ENCODE measurements at regions not wholly inside any gene's neighbourhood (a gene's known extent, or its start where the extent isn't known, plus 50 kb on each side); places are given as distances from the start of the nearest gene placed in this dataset.

DNA sequence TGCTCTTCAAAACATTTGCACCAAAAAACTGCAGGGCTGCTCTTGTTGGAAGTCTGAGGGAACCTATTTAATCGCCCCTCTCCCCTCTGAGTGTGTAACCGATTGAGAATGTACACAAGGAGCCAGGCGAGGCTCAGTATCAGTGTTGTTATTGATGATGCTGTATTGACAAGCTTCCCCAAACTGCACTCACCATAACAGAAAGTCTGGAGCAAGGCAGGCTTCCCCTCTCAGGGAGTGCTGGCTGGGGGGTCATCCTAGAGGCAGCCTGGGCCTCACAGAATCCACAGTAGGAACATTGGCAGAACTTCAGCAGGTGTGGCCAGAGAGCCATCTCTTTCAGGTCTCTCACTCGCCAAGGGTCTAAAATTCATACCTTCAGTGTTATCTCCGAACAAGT, 58.1 kb upstream of the TUNAR start:
- no peak for DNase-seq (ENCODE audit: low read depth)
- TF ChIP-seq, protein P1, sequence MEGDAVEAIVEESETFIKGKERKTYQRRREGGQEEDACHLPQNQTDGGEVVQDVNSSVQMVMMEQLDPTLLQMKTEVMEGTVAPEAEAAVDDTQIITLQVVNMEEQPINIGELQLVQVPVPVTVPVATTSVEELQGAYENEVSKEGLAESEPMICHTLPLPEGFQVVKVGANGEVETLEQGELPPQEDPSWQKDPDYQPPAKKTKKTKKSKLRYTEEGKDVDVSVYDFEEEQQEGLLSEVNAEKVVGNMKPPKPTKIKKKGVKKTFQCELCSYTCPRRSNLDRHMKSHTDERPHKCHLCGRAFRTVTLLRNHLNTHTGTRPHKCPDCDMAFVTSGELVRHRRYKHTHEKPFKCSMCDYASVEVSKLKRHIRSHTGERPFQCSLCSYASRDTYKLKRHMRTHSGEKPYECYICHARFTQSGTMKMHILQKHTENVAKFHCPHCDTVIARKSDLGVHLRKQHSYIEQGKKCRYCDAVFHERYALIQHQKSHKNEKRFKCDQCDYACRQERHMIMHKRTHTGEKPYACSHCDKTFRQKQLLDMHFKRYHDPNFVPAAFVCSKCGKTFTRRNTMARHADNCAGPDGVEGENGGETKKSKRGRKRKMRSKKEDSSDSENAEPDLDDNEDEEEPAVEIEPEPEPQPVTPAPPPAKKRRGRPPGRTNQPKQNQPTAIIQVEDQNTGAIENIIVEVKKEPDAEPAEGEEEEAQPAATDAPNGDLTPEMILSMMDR (conservative IDR thresholded peaks at IDR 0.05; ENCODE audit: low read depth, low read length) = no peak
- no peak overlapping the region for H3K4me3 ChIP-seq (ENCODE audit: low read depth, low read length)

DNA sequence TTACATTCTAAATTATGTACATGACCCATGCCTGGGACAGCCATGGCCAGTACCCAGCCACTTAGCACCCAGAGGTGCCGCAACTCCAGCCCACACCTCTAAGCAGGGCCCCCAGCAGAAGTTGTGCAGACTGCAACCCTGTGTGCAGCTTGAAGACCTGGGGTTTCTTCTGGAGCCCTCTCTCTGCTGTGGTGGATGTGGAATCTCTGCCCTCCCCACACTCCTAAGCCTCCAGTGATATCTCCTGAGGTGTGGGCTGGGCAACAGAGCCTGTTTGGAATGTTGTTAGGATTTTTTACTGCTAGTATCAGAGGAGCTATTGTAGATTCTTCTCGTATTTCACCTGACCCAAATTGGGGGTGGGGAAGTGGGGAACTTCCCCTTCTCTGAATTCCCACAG, 59.4 kb upstream of the TUNAR start:
- TF ChIP-seq, protein P1 (conservative IDR thresholded peaks at IDR 0.05; ENCODE audit: low read depth, low read length) = no peak
- no peak for DNase-seq (ENCODE audit: low read depth)
- no peak overlapping the region for H3K4me3 ChIP-seq (ENCODE audit: low read depth, low read length)

DNA sequence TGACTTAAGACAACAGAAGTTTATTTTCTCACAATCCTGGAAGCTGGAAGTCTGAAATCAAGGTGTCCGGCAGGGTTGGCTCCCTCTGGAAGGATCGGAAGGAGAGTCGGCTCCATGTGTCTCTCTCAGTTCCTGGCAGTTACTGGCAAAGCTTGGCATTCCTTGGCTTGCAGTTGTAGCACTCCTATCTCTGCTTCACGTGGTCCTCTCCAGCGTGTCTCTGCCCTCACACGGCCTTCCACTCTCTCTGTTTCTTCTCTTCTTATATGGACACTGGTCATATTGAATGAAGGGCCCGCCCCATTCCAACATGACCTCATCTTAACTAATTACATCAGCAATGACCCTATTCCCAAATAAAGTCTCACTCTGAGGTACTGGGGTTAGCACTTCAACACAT, 60.1 kb upstream of the TUNAR start:
- no peak overlapping the region for H3K4me3 ChIP-seq (ENCODE audit: low read depth, low read length)
- DNase-seq (ENCODE audit: low read depth) = no peak
- TF ChIP-seq, protein P1 (conservative IDR thresholded peaks at IDR 0.05; ENCODE audit: low read depth, low read length) = no peak

DNA sequence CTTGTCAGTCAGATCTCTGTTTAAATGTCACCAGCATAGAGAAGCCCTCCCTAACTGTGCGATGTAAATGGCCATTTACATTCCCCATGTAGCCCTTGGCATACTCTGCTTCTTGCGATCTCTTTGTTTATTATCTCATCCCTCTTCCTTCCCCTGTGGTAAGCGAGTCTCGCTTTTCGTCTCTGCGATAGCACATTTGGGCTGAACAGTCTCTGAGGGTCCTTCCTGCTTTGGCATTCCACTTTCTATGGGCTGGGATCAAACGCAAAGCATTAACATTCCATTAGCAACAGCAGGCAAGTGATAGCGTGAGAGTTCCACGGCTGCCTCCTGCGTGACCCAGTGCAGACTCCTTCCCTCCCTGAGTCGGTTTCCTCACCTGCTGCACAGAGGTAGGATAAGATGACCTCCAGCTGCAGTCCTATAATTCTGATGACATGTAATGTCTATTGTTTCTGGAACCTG, 61.4 kb upstream of the TUNAR start:
- no peak for DNase-seq (ENCODE audit: low read depth)
- no peak overlapping the region for H3K4me3 ChIP-seq (ENCODE audit: low read depth, low read length)
- TF ChIP-seq, protein P1 (conservative IDR thresholded peaks at IDR 0.05; ENCODE audit: low read depth, low read length) = no peak

DNA sequence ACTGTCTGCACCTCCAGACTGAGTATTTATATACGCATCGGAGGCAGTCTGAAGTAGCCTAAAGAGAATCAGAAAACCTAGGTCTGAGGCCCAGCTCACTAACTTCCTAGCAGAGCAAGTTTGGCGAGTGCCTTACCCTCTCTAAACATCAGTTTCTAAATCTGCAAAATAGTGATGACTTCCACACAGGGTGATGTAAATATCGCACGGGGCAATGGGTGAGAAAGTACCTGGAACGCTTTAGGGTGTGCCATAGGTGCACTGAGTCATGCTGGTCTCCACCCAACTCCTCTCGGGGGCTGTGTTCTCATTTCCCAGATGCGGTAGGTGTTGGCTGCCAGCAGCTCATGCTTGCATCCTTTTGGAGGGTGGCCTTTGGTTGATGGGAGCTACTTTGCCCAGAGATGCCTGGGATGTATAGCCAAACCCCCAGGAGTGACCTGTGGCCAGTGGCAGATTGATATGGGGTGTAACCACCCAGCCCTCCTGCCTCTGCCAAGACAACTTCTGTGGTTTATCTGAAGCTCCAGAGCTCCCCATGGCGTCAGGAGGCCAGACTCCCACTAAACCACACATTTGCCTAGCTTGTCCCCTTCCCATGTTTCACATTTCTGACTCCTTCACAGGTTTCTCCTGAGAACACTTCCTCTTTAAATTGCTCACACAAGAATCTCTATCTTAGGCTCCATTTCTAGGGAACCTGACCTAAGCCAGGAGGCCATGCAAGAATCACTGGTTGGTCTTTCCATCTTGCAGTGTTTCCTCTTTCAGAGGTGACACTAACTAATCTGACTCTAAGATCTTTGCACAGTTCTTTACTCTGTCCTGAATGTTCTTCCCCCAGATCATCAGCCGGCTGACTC, 62.0 kb upstream of the TUNAR start:
- no peak overlapping the region for H3K4me3 ChIP-seq (ENCODE audit: low read depth, low read length)
- TF ChIP-seq, protein P1 (conservative IDR thresholded peaks at IDR 0.05; ENCODE audit: low read depth, low read length) = no peak

DNA sequence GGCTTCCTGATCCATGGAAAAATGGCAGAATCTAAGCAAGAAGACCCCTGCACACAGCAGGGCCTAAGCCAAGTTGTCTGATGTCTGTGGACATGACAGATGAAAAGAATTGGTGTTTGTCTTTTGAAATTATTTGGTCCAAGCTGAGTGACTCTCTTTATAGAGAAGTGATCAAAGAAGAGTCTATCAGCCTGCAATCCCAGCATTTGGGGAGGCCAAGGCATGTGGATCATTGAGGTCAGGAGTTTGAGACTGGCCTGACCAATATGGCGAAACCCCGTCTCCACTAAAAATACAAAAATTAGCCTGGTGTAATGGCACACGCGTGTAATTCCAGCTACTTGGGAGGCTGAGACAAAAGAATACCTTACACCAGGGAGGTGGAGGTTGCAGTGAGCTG, 64.8 kb upstream of the TUNAR start:
- no peak for DNase-seq (ENCODE audit: low read depth)
- H3K4me3 ChIP-seq (ENCODE audit: low read depth, low read length) = no peak overlapping the region
- TF ChIP-seq, protein P1 (conservative IDR thresholded peaks at IDR 0.05; ENCODE audit: low read depth, low read length) = no peak

More for the DNA sequence above, 62.0 kb upstream of the TUNAR start:
- no peak for DNase-seq (ENCODE audit: low read depth)

DNA sequence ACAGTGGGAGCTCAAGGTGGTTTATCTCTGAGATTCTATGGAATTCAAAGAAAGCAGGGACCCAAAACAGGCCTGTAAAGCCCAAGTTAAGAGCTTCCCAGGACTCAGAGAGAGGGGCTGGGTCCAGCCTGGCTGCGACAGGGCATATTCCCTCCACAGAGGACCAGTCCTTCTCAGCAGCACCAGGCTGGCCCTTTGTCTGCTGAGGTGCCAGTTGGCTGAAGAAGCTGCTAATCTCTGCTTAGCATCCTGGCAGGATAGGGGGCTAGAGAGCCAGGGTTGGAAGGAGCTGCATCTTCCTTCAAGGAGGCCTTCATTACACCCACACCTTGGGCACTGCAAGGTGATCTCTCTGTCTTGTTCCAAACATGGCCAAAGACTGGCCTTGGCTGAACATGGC, 68.3 kb upstream of the TUNAR start:
- TF ChIP-seq, protein P1 (conservative IDR thresholded peaks at IDR 0.05; ENCODE audit: low read depth, low read length) = no peak
- no peak overlapping the region for H3K4me3 ChIP-seq (ENCODE audit: low read depth, low read length)
- DNase-seq (ENCODE audit: low read depth) = no peak

Data from choroid plexus epithelial cell (primary cell).